Uterus (tissue), 3 donors: ENCODE measurements at regions not wholly inside any gene's neighbourhood (a gene's known extent, or its start where the extent isn't known, plus 50 kb on each side); places are given as distances from the start of the nearest gene placed in this dataset.

Source experiments
- DNase-seq, 2 donors: peaks; one replicate each; pipeline ENCODE4 v3.0.0-alpha.2; 2019 to 2020
- H3K27ac ChIP-seq, 2 donors: fragments of 200-600 bp; sonication (generic); 1 replicate in 1 of 2; 2 replicates in 1 of 2; pipeline ENCODE4 v1.5.1; 2016 to 2018
- H3K27me3 ChIP-seq, 2 donors: fragments of 200-600 bp; sonication (generic); one replicate each; pipeline ENCODE4 v1.5.1; 2018 to 2019; ENCODE audit warnings: control low read depth in 1 of 2
- H3K36me3 ChIP-seq, 2 donors: fragments of 200-600 bp; sonication (generic); one replicate each; pipeline ENCODE4 v1.5.1; 2019; ENCODE audit warnings: control low read depth in 1 of 2
- H3K4me1 ChIP-seq, 2 donors: fragments of 200-600 bp; sonication (generic); one replicate each; pipeline ENCODE4 v1.5.1; 2018 to 2019; ENCODE audit warnings: control low read depth in 1 of 2
- H3K4me3 ChIP-seq, 2 donors: fragments of 200-600 bp; sonication (generic); 1 replicate in 1 of 2; 2 replicates in 1 of 2; pipeline ENCODE4 v1.5.1; 2018 to 2019; ENCODE audit warnings: mild to moderate bottlenecking in 1 of 2
- H3K9me3 ChIP-seq, 2 donors: fragments of 200-600 bp; sonication (generic); one replicate each; pipeline ENCODE4 v1.5.1; 2019; ENCODE audit warnings: control low read depth in 1 of 2
- CTCF ChIP-seq, 4 experiments: fragments of 200-600 bp in 2 of 4; fragments of 450-650 bp in 2 of 4; sonication (generic) in 2 of 4; IDR thresholded peaks; one replicate each; pipeline ENCODE4 v1.5.1; 2016 to 2019; ENCODE audit warnings: antibody characterized with exemption in 4 of 4, mild to moderate bottlenecking in 2 of 4, moderate library complexity in 1 of 4
- POLR2A ChIP-seq, 2 donors: fragments of 450-650 bp; IDR thresholded peaks; one replicate each; pipeline ENCODE4 v1.6.1; 2016; ENCODE audit warnings: antibody characterized with exemption in 2 of 2, mild to moderate bottlenecking in 1 of 2, moderate library complexity in 1 of 2
- intact Hi-C: fragments of 100-400 bp; cut with DNase I; formaldehyde crosslinking; loops from one replicate; pipeline ENCODE4 v1.15.1; 2023; ENCODE audit warnings: low total_unique reads
- donor health status: DM: yes; HTN: yes; CAD: no.

GRCh38 chr3:64763980-64764379 is 76.2 kb upstream of the ADAMTS9 start:
- H3K9me3 ChIP-seq: no peaks in the 10 kb centered on the region

GRCh38 chr3:64761729-64762128 is 73.9 kb upstream of the ADAMTS9 start:
- Histone ChIP-seq H3K27me3 (no peaks in the 10 kb centered on the region), H3K27ac (no peak overlapping the region), H3K9me3 (no peaks in the 10 kb centered on the region), H3K4me3 (no peak overlapping the region), H3K4me1 (peaks cover under 1 to 7% of the 10 kb centered on the region in 2 donors), H3K36me3 (no peaks in the 10 kb centered on the region)
- intact Hi-C loops: loop anchor here (5.0 kb wide), 1 partner anchor 471 kb away; no protein-coding TSS in a partner anchor
- TF ChIP-seq CTCF (IDR thresholded peaks at IDR 0.05) (no peak), POLR2A (IDR thresholded peaks at IDR 0.05) (no peak)
- DNase-seq: no peak

More at GRCh38 chr3:64763980-64764379, 76.2 kb upstream of the ADAMTS9 start:
- Histone ChIP-seq H3K4me3 (no peak overlapping the region), H3K36me3 (no peaks in the 10 kb centered on the region), H3K27me3 (no peaks in the 10 kb centered on the region), H3K27ac (no peak overlapping the region), H3K4me1 (peaks cover 0 to 8% of the 10 kb centered on the region in 2 donors)
- DNase-seq: no peak
- TF ChIP-seq CTCF (IDR thresholded peaks at IDR 0.05) (no peak), POLR2A (IDR thresholded peaks at IDR 0.05) (no peak)
- intact Hi-C loops: loop anchor here (5.0 kb wide), 1 partner anchor 468 kb away; no protein-coding TSS in a partner anchor

GRCh38 chr3:64760258-64760657 is 72.5 kb upstream of the ADAMTS9 start:
- H3K36me3 ChIP-seq: no peaks in the 10 kb centered on the region
- H3K27ac ChIP-seq: peak overlapping the region in 1 of 2 donors; percentile 29
- no peak overlapping the region for H3K4me3 ChIP-seq
- DNase-seq: no peak
- H3K9me3 ChIP-seq: no peaks in the 10 kb centered on the region
- TF ChIP-seq CTCF (IDR thresholded peaks at IDR 0.05): no peak
- no peak for TF ChIP-seq POLR2A (IDR thresholded peaks at IDR 0.05)
- no peaks in the 10 kb centered on the region for H3K27me3 ChIP-seq
- peaks cover 0 to 4% of the 10 kb centered on the region in 2 donors for H3K4me1 ChIP-seq
- intact Hi-C loops: loop anchor here (5.0 kb wide), 1 partner anchor 472 kb away; no protein-coding TSS in a partner anchor

- Histone ChIP-seq H3K27ac (no peak overlapping the region), H3K27me3 (no peaks in the 10 kb centered on the region), H3K4me1 (peaks cover 0 to 4% of the 10 kb centered on the region in 2 donors), H3K4me3 (no peak overlapping the region), H3K9me3 (no peaks in the 10 kb centered on the region), H3K36me3 (no peaks in the 10 kb centered on the region)
- DNase-seq: no peak
- intact Hi-C loops: loop anchor here (5.0 kb wide), 1 partner anchor 472 kb away; no protein-coding TSS in a partner anchor
- TF ChIP-seq POLR2A (IDR thresholded peaks at IDR 0.05) (no peak), CTCF (IDR thresholded peaks at IDR 0.05) (no peak)
Measured at GRCh38 chr3:64759811-64760210, 72.0 kb upstream of the ADAMTS9 start.

GRCh38 chr3:64756398-64756986 is 68.7 kb upstream of the ADAMTS9 start:
- H3K36me3 ChIP-seq: no peaks in the 10 kb centered on the region
- no peaks in the 10 kb centered on the region for H3K27me3 ChIP-seq
- TF ChIP-seq CTCF (IDR thresholded peaks at IDR 0.05): no peak
- DNase-seq: no peak
- no peaks in the 10 kb centered on the region for H3K9me3 ChIP-seq
- peaks cover 0 to 4% of the 10 kb centered on the region in 2 donors for H3K4me1 ChIP-seq
- no peak overlapping the region for H3K27ac ChIP-seq
- intact Hi-C loops: no loop called here
- no peak overlapping the region for H3K4me3 ChIP-seq
